Keratinocyte (primary cell): ENCODE measurements at regions not wholly inside any gene's neighbourhood (a gene's known extent, or its start where the extent isn't known, plus 50 kb on each side); places are given as distances from the start of the nearest gene placed in this dataset.

Source experiments
- DNase-seq: peaks from one replicate; pipeline ENCODE4 v3.0.0-alpha.2; 2011; ENCODE audit warnings: low read depth, missing footprints, low spot score
- FAIRE-seq: peaks from 2 replicates; lab custom pipeline; 2011; peaks lifted over from hg19 to GRCh38; lab: Jason Lieb, UNC
- H2AFZ ChIP-seq: 2 replicates; pipeline ENCODE4 v1.6.0; 2012; ENCODE audit warnings: low read length, control low read depth, inconsistent platforms; ENCODE audit not compliant: control insufficient read depth
- H3K27ac ChIP-seq: 2 replicates; pipeline ENCODE4 v1.5.1; 2011; ENCODE audit warnings: low read length; ENCODE audit not compliant: control insufficient read depth, insufficient read depth
- H3K27me3 ChIP-seq: 3 replicates; pipeline ENCODE4 v1.6.0; 2011; ENCODE audit warnings: low read length; ENCODE audit not compliant: control insufficient read depth, insufficient read depth; ENCODE audit errors: extremely low read depth
- H3K36me3 ChIP-seq, 2 experiments: 2 replicates in 1 of 2; 3 replicates in 1 of 2; pipeline ENCODE4 v1.5.1; 2011; ENCODE audit warnings: low read length in 2 of 2, mild to moderate bottlenecking in 1 of 2; ENCODE audit not compliant: control insufficient read depth in 2 of 2, insufficient read depth in 2 of 2; ENCODE audit errors: extremely low read depth in 1 of 2
- H3K4me1 ChIP-seq: 3 replicates; pipeline ENCODE4 v1.5.1; 2011; ENCODE audit warnings: low read length; ENCODE audit not compliant: control insufficient read depth, insufficient read depth; ENCODE audit errors: extremely low read depth
- H3K4me2 ChIP-seq: 3 replicates; pipeline ENCODE4 v1.6.0; 2011; ENCODE audit warnings: low read depth, low read length; ENCODE audit not compliant: control insufficient read depth, insufficient read depth; ENCODE audit errors: extremely low read depth
- H3K4me3 ChIP-seq, 3 experiments: fragments of 200-600 bp in 1 of 3; sonication (generic) in 1 of 3; 2 replicates in 2 of 3; 3 replicates in 1 of 3; pipeline ENCODE4 v1.5.1; 2011 to 2016; ENCODE audit warnings: low read length in 3 of 3, mild to moderate bottlenecking in 3 of 3, control low read depth in 2 of 3, inconsistent platforms in 1 of 3, low read depth in 1 of 3, mixed read lengths in 1 of 3, mixed run types in 1 of 3, moderate library complexity in 1 of 3; ENCODE audit not compliant: control insufficient read depth in 2 of 3, insufficient read depth in 2 of 3; ENCODE audit errors: extremely low read depth in 1 of 3
- H3K79me2 ChIP-seq: 2 replicates; pipeline ENCODE4 v1.6.0; 2012; ENCODE audit warnings: low read length; ENCODE audit not compliant: control insufficient read depth, insufficient read depth
- H3K9ac ChIP-seq: 3 replicates; pipeline ENCODE4 v1.6.0; 2011; ENCODE audit warnings: low read length; ENCODE audit not compliant: control insufficient read depth, insufficient read depth; ENCODE audit errors: extremely low read depth
- H3K9me1 ChIP-seq: 3 replicates; pipeline ENCODE4 v1.6.0; 2011; ENCODE audit warnings: low read length; ENCODE audit not compliant: control insufficient read depth, insufficient read depth; ENCODE audit errors: extremely low read depth
- H3K9me3 ChIP-seq: 2 replicates; pipeline ENCODE4 v1.5.1; 2012; ENCODE audit warnings: low read depth, low read length; ENCODE audit not compliant: control insufficient read depth
- H4K20me1 ChIP-seq: 3 replicates; pipeline ENCODE4 v1.6.0; 2011; ENCODE audit warnings: low read length; ENCODE audit not compliant: control insufficient read depth, insufficient read depth; ENCODE audit errors: extremely low read depth
- CTCF ChIP-seq, 3 experiments: IDR thresholded peaks in 1 of 3; conservative IDR thresholded peaks in 1 of 3; optimal IDR thresholded peaks in 1 of 3; 2 replicates in 2 of 3; 3 replicates in 1 of 3; pipeline versions ENCODE3 to v1.5.1; 2011; ENCODE audit warnings: low read length in 3 of 3, mild to moderate bottlenecking in 3 of 3, moderate library complexity in 2 of 3, control low read depth in 1 of 3, inconsistent platforms in 1 of 3; ENCODE audit not compliant: insufficient read depth in 2 of 3; ENCODE audit errors: extremely low read depth in 1 of 3
- EZH2 ChIP-seq: IDR thresholded peaks from one replicate; pipeline ENCODE4 v1.6.1; 2012; ENCODE audit warnings: inconsistent platforms, mild to moderate bottlenecking, low read length, moderate library complexity
- dilution Hi-C: fragments of 300-500 bp; cut with MboI; formaldehyde crosslinking; loops from one replicate; pipeline ENCODE4 v1.7.0; 2020; ENCODE audit warnings: low sequenced_read_pairs; ENCODE audit not compliant: extremely low pct_ligation_motif_present

- no peaks in the 10 kb centered on the region for H3K9me3 ChIP-seq
- H3K9me1 ChIP-seq, result no peaks in the 10 kb centered on the region
- no peak overlapping the region for H3K9ac ChIP-seq
- dilution Hi-C loops, result no loop called here
- TF ChIP-seq CTCF (optimal IDR thresholded peaks at IDR 0.05 in 1 of 3, IDR thresholded peaks at IDR 0.05 in 1 of 3, conservative IDR thresholded peaks at IDR 0.05 in 1 of 3; ENCODE audit: extremely low read depth in 1 of 3, insufficient read depth in 2 of 3, low read length in 3 of 3) (no peak), EZH2 (no peak)
- H3K4me1 ChIP-seq, result no peaks in the 10 kb centered on the region
- FAIRE-seq (no peak), DNase-seq (no peak)
- peaks cover under 1% of the 10 kb centered on the region for H3K27me3 ChIP-seq
- no peaks in the 10 kb centered on the region for H4K20me1 ChIP-seq
- H3K36me3 ChIP-seq, result no peaks in the 10 kb centered on the region
- no peaks in the 10 kb centered on the region for H3K79me2 ChIP-seq
- H3K4me3 ChIP-seq, result no peak overlapping the region
- H3K27ac ChIP-seq, result no peak overlapping the region
- H3K4me2 ChIP-seq, result no peak overlapping the region
- H2AFZ ChIP-seq, result no peak overlapping the region
Measured at GRCh38 chr22:22386602-22387385, 121.7 kb downstream of the ZNF280B start.

- DNase-seq, result no peak
- Histone ChIP-seq H3K27ac (no peak overlapping the region), H3K79me2 (no peaks in the 10 kb centered on the region), H4K20me1 (no peaks in the 10 kb centered on the region), H3K4me1 (no peaks in the 10 kb centered on the region), H3K4me3 (no peak overlapping the region), H3K27me3 (no peaks in the 10 kb centered on the region), H3K9ac (no peak overlapping the region), H2AFZ (no peak overlapping the region), H3K9me1 (no peaks in the 10 kb centered on the region), H3K36me3 (no peaks in the 10 kb centered on the region), H3K9me3 (no peaks in the 10 kb centered on the region), H3K4me2 (no peak overlapping the region)
- dilution Hi-C loops, result no loop called here
- FAIRE-seq, result no peak
- TF ChIP-seq EZH2 (no peak), CTCF (optimal IDR thresholded peaks at IDR 0.05 in 1 of 3, IDR thresholded peaks at IDR 0.05 in 1 of 3, conservative IDR thresholded peaks at IDR 0.05 in 1 of 3; ENCODE audit: extremely low read depth in 1 of 3, insufficient read depth in 2 of 3, low read length in 3 of 3) (no peak)
Measured at GRCh38 chr22:22387386-22387736, 121.2 kb downstream of the ZNF280B start.
